GM12892 (cell line): ENCODE measurements at regions not wholly inside any gene's neighbourhood (a gene's known extent, or its start where the extent isn't known, plus 50 kb on each side); places are given as distances from the start of the nearest gene placed in this dataset.
A peak's percentile ranks its signal among the peaks of the same experiment; 100 is the strongest.

Experiments used
- DNase-seq: peaks from one replicate; pipeline ENCODE4 v3.0.0; 2011; ENCODE audit not compliant: insufficient read length
- FAIRE-seq: peaks from 2 replicates; lab custom pipeline; 2011; peaks lifted over from hg19 to GRCh38; lab: Jason Lieb, UNC
- POLR2A ChIP-seq: IDR thresholded peaks from 2 replicates; pipeline ENCODE4 v1.6.1; 2011; ENCODE audit warnings: low read depth, low read length, control low read depth
- POLR2AphosphoS5 ChIP-seq: IDR thresholded peaks from 2 replicates; pipeline ENCODE4 v1.6.1; 2011; ENCODE audit warnings: low read depth, low read length, control low read depth
- TAF1 ChIP-seq: IDR thresholded peaks from 2 replicates; pipeline ENCODE4 v1.6.1; 2011; ENCODE audit warnings: low read depth, mild to moderate bottlenecking, control low read depth, low read length, borderline replicate concordance

DNA sequence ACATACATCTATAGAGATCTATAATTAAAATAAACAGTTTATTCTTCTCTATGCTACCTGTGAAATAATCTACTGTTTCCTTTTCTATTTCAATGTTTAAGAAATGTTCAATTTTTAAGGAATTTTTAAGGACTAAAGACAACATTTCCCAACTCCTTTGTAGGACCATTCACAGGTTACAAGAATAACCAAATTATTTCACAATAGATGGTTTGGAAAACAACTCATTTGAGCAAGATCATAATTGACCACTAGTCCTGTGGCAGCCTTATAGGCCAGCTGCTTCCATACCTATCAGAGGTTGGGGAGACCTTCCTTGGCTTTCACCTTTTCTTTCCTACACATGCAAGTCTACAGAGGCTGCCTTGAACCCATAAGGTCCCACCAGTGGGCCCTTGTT is 193.7 kb downstream of the TTC39B start:
- DNase-seq = no peak
- TF ChIP-seq POLR2A (no peak), POLR2AphosphoS5 (no peak), TAF1 (no peak)
- no peak for FAIRE-seq

DNA sequence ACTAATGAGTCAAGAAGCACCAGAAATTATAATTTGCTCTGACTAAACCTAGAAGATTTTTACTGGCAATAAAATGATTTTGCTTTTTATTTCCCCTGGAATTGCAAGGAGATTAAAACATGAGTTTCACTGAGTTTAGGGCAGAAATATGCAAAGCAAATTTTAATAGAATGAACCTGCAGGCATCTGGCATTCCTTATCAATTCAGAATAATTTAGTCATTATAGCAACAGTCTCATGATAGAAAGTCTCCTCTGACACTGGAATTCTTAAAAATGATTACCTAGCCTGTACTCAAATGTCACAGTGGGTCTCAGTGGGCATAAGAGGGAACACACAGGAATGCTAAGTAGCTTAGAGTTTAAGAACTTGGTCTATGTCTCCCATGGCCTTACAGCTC is 195.9 kb downstream of the TTC39B start:
- DNase-seq (no peak), FAIRE-seq (no peak)
- TF ChIP-seq TAF1 = no peak
- no peak for TF ChIP-seq POLR2AphosphoS5
- TF ChIP-seq POLR2A = no peak

DNA sequence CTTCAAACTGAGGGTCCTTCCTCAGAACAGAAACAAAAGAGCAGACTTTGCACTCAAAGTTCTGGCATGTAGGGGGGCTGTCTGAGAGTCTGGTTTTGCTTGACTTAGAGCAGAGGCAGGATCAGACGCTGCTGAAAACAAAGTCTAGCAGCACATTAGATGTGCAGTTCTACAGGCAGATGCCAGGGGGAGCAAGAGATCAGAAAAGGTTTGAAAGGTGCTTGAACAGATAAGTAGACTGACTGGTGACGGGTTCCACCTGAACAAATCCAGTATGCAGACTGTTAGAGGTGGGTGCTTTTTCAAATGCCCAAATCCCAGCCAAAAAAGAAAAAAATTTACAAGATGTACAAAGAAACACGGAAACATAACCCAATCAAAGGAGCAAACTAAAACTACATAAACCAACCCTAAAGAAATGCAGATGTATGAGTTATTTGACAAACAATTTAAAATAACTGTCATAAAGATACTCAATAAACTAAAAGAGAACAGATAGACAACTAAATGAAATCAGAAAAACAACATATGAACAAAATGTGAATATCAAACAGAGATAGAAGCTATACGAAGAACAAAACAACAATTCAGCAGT is 194.7 kb upstream of the FREM1 start:
- TF ChIP-seq POLR2A (no peak), TAF1 (no peak), POLR2AphosphoS5 (no peak)
- FAIRE-seq = peak; percentile 53

DNA sequence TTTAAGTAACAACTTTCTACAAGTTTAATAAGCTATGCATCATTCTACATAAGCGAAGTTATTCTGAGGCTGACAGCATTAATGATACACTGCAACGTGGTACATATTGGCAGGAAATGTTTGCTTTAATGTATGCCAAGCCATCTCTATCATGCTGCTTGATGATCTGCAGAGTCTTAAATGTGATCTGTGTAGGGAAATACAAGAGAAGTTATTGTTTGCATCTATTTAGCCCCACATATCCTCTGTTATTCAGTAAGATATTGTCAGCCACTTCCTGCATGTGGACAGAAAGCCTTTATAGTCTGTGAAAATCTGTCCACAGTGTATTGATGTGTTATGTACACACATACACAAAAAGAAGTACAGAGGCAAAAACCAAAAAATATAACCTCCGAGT is 193.1 kb upstream of the FREM1 start:
- FAIRE-seq (no peak), DNase-seq (no peak)
- no peak for TF ChIP-seq POLR2AphosphoS5
- no peak for TF ChIP-seq POLR2A

More for the DNA sequence above, 194.7 kb upstream of the FREM1 start:
- DNase-seq = peak; percentile 8

DNA sequence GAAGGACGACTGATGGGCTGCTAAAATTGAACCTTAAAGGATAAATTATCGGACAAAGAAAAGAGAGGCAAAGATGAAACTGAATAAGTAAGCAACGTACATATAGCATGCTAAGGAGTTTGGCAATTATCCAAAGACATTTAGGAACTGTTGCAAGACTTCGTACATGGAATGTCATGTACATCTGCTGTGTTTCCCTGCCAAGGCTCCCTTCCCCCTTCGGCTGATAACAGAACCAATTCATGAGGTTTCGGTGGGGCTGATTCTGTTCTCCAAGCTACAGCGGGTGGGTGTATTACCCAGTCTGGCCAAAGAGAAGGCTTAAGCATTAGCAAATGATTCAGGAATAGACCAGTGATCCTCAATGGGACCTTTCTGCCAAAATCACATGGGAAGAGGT is 190.9 kb upstream of the FREM1 start:
- TF ChIP-seq TAF1 (no peak), POLR2AphosphoS5 (no peak), POLR2A (no peak)
- no peak for DNase-seq
- no peak for FAIRE-seq

DNA sequence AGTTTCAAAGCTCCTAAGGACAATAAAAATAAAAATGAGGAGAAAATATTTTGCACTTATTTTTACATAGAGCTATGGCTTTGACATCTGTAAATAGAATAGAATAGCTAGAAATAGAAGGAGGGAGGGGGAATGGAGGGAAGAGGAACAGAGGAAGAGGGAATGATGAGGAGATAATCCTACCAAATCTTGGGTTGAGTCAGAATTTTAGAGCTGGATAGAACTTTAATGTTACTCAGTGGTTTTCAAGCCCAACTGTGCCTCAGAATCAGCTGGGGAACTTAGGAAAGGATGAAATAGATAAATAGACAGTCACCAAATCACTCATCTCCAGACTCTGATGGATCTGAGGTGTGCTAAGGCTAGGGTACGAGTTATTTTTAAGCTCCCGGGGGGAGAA is 190.3 kb upstream of the FREM1 start:
- DNase-seq (no peak), FAIRE-seq (no peak)

DNA sequence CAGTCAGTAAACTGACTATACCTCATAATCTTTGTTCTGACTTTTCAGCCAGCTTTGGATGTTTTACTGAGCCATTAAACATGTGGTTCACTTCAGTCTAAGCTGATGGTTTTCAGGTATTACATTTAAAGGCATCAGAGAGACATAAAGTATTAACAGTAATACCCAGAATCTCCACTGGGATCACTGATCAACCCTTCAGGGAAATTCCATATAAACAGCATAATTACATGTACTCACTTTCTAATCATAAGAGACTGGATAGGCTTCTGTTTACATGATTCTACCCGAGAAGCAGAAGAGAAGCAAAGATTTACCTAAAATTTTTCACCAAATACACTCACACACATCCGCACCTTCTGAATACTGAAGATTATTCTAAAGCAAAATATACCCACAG is 186.7 kb upstream of the FREM1 start:
- no peak for DNase-seq
- FAIRE-seq = no peak
- no peak for TF ChIP-seq TAF1
- TF ChIP-seq POLR2AphosphoS5 = no peak
- TF ChIP-seq POLR2A = no peak

More for the DNA sequence above, 190.3 kb upstream of the FREM1 start:
- no peak for TF ChIP-seq POLR2A
- TF ChIP-seq TAF1 = no peak
- no peak for TF ChIP-seq POLR2AphosphoS5

DNA sequence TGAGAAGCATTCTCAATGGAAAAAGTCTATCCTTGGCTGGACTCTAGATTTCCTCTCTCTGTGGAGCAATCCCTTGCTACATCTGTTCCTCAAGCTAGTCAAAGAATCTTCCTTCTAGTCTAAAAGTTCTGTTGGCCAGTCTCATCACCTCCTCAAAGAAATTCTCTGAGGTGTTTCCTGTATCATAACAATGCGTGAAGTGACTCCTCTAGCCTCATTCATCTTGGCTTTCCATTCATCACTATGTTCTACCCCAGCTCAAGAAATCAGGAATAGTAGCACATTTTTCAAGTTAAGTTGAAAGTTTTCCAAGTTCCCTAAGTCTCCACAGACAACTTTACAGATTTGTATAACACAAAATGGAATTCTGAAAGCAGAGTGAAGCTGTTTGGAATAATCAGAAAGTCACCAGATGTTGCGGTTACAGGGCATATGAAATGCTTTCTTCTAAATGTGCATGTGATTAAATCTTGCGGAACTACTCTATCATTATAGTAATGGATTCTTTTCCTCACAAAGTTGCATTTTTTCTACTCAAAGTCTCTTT is 176.6 kb upstream of the FREM1 start:
- no peak for TF ChIP-seq POLR2AphosphoS5
- no peak for TF ChIP-seq POLR2A
- TF ChIP-seq TAF1 = no peak
- DNase-seq (no peak), FAIRE-seq (no peak)

DNA sequence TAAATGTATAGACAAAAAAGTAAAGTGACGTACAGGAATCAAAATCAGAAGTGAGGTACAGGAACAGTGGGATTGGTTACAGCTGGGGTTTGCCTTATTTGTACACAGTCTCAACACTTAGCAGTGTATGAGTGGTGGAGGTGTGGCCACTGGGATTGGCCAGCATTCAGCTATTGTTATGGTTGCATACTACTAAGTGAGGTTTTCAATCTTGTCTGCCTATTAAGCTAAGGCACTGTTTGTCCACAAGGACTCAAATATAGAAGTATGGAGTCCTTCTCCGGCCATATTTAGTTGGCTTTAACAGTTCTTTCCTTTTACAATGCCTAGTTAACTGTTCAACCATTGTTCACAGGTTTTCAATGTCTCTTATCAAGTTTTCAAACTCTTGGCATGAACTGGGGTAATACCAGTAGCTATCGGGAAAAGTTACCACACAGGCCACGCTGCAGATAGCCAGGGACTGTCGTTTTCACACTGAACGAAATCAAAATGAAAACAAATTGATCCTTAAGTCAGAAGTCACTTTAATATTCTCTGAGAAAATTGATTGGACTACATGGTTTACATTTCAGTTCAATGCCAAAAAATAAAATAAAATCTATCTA is 176.0 kb upstream of the FREM1 start:
- DNase-seq (no peak), FAIRE-seq (no peak)
- TF ChIP-seq POLR2AphosphoS5 = no peak

DNA sequence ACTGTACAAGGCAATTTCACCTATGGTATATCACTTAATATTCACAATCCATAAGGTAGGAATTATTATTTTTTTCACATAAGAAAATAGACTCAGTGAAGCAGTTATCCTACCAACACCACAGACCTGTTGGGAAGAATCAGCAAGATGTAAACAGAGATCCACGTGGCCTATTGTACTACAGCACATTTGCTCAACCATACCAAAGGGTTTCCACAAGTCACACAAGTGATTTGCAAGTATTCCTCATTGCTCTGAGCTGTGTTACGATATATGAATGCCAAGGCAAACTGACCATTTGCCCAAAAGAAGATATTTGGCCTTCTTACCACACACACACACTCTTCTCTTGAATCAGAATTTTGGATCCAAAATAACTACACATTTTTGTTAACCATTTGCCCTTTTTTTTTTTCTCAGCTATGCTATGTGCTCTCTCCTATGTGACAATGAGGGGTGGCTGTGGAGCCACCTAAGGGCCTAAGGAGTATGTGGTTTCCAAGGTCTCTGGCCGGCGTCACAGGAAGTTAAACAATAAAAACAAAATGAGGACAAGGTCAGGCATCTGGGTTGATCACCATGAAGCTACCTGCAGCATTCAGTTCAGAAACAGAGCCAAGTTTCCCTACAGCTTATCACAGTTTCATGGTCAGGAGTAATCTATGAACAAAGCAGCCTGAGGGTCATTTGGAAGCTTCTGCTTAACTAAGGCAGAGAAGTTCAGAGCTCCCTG is 171.0 kb upstream of the FREM1 start:
- FAIRE-seq (no peak), DNase-seq (no peak)
- TF ChIP-seq POLR2AphosphoS5 = no peak
- no peak for TF ChIP-seq POLR2A
- TF ChIP-seq TAF1 = no peak

DNA sequence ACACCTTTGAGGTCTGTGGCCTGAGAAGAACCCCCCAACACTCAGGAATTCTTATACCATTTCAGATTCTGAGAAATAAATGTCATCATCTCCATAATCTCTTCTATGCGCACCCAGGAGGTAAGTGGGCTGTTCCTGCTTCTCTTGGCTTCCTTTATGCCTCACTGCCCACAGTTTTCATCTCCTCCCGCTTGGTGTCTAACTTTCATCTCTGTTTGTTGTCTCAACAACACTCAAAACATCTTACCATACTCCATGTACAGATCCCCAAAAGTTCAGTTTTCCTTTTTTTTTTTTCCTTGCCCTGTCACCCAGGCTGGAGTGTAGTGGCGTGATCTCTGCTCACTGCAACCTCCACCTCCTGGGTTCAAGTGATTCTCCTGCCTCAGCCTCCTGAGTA is 170.2 kb upstream of the FREM1 start:
- no peak for FAIRE-seq
- TF ChIP-seq POLR2AphosphoS5 = no peak
- TF ChIP-seq POLR2A = no peak
- no peak for TF ChIP-seq TAF1

DNA sequence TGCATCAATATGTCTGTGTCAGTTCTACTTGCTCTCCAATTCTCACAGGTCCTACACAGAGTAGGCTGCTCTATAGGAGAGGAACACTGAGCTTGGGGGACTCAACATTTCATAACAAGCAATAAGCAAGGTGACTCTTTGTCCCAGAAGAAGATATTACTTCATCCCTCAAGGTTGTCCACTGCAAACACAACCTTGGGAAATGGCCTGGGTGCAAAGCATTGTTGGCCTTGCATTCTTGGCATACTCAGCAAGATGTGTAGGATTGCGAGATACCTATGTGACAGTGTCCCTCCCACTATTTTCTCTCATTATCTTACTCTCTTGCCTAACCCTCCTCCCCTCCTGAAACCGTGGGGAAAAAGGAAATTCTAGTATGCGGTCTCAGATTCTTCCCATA is 169.8 kb upstream of the FREM1 start:
- no peak for DNase-seq
- FAIRE-seq = no peak
- TF ChIP-seq POLR2AphosphoS5 = no peak
- no peak for TF ChIP-seq POLR2A
- TF ChIP-seq TAF1 = no peak

More for the DNA sequence above, 170.2 kb upstream of the FREM1 start:
- no peak for DNase-seq
